Lower leg skin (tissue), 4 donors: ENCODE measurements at regions not wholly inside any gene's neighbourhood (a gene's known extent, or its start where the extent isn't known, plus 50 kb on each side); places are given as distances from the start of the nearest gene placed in this dataset.

Experiments
- DNase-seq, 2 donors: peaks; one replicate each; pipeline ENCODE4 v3.0.0-alpha.2; 2019; ENCODE audit warnings: low spot score in 2 of 2
- H3K4me3 ChIP-seq: fragments of 200-600 bp; sonication (generic); 2 replicates; pipeline ENCODE4 v1.5.1; 2017; ENCODE audit warnings: mild to moderate bottlenecking, low read depth; ENCODE audit not compliant: poor library complexity, severe bottlenecking
- POLR2A ChIP-seq, 2 donors: fragments of 450-650 bp; IDR thresholded peaks; one replicate each; pipeline ENCODE4 v1.6.1; 2016 to 2017; ENCODE audit warnings: antibody characterized with exemption in 2 of 2, mild to moderate bottlenecking in 1 of 2, moderate library complexity in 1 of 2
- WGBS, 2 donors: methylation state at CpG; one replicate each; pipeline ENCODE4 v1.1.5; 2018; 5-methylcytosine and 5-hydroxymethylcytosine counted together
- intact Hi-C: fragments of 100-400 bp; cut with DNase I; formaldehyde crosslinking; loops from one replicate; pipeline ENCODE4 v1.15.0; 2023; ENCODE audit warnings: low total_unique reads
- TF ChIP-seq, protein P1 (sequence below), 3 donors: fragments of 450-650 bp; IDR thresholded peaks; one replicate each; pipeline ENCODE4 v1.5.1; 2016; ENCODE audit warnings: antibody characterized with exemption in 3 of 3, mild to moderate bottlenecking in 3 of 3, moderate library complexity in 2 of 3

DNA sequence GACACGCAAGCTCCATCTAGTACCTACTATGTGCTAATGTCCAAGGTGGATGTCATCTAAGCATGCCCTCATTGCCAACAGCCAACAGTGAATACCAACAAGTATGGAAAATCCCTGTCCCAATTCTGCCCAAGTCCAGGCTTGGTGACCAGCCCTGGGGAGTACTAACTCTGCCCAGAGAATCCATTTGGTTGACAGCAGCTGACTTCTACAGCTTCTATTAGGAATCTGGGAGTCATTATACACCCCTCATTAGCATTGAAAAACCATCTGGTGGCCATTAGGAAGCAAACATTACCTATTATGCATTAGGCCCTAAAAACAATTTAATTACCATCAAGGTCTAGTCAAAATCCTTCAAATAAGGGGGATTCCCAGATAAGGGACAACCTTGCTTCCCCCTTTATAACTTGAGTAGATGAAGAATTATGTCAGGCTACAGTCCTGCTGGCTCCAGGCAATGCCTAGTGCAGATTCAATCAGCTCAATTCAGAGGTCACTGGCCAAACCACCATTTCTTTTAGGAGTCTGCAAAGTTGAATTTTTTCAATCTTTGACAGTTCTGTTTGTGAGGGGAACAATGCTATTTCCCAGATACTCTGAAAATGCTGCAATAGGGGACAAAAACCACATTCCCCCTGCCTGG is 228.0 kb upstream of the LDB2 start:
- no peak overlapping the region for H3K4me3 ChIP-seq
- no peak for DNase-seq
- TF ChIP-seq, protein P1, sequence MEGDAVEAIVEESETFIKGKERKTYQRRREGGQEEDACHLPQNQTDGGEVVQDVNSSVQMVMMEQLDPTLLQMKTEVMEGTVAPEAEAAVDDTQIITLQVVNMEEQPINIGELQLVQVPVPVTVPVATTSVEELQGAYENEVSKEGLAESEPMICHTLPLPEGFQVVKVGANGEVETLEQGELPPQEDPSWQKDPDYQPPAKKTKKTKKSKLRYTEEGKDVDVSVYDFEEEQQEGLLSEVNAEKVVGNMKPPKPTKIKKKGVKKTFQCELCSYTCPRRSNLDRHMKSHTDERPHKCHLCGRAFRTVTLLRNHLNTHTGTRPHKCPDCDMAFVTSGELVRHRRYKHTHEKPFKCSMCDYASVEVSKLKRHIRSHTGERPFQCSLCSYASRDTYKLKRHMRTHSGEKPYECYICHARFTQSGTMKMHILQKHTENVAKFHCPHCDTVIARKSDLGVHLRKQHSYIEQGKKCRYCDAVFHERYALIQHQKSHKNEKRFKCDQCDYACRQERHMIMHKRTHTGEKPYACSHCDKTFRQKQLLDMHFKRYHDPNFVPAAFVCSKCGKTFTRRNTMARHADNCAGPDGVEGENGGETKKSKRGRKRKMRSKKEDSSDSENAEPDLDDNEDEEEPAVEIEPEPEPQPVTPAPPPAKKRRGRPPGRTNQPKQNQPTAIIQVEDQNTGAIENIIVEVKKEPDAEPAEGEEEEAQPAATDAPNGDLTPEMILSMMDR (IDR thresholded peaks at IDR 0.05) = no peak
- TF ChIP-seq POLR2A (IDR thresholded peaks at IDR 0.05) = no peak
- WGBS, 2 donors = 88 to 91% methylated on average over 1 of the region's 1 CpG
- intact Hi-C loops = no loop called here

DNA sequence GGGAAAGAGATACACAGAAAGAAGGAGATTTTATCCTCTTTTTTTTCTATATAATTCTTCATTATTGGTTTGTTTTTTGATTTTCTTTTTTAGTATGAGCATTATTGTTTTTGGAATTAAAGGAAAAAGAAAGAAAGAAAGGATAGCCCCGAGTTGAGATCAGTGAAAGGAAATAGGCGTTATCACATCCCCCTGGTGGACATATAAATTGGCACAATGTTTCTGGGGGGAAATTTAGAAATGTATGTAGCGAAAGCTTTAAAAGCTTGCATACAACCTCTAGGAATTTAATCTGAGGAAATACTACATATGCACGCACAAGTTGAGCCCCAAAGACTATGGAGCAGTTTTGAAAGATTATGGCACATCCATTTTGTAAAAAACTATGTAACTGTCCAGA is 226.3 kb upstream of the LDB2 start:
- intact Hi-C loops = no loop called here
- 79 to 87% methylated on average over 4 of the region's 4 CpGs for WGBS, 2 donors
- no peak overlapping the region for H3K4me3 ChIP-seq
- TF ChIP-seq POLR2A (IDR thresholded peaks at IDR 0.05) = no peak
- TF ChIP-seq, protein P1 (IDR thresholded peaks at IDR 0.05) = no peak
- DNase-seq = no peak

DNA sequence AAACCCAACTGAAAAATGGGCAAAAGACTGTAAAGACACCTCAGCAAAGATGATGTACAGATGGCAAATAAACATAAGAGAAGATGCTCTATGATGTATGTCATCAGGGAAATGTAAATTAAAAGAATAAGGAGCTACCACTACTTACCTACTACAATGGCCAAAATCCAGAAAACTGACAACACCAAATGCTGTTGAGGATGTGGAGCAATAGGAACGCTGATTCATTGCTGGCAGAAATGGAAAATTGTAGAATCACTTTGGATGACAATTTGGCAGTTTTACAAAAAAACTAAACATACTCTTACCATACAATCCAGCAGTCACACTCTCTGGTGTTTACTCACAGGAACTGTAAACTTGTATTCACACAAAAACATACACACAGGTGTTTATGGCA is 222.3 kb upstream of the LDB2 start:
- TF ChIP-seq POLR2A (IDR thresholded peaks at IDR 0.05) = no peak
- TF ChIP-seq, protein P1 (IDR thresholded peaks at IDR 0.05) = no peak
- no peak overlapping the region for H3K4me3 ChIP-seq
- intact Hi-C loops = no loop called here
- no peak for DNase-seq
- WGBS, 2 donors = 90 to 94% methylated on average over 1 of the region's 1 CpG

DNA sequence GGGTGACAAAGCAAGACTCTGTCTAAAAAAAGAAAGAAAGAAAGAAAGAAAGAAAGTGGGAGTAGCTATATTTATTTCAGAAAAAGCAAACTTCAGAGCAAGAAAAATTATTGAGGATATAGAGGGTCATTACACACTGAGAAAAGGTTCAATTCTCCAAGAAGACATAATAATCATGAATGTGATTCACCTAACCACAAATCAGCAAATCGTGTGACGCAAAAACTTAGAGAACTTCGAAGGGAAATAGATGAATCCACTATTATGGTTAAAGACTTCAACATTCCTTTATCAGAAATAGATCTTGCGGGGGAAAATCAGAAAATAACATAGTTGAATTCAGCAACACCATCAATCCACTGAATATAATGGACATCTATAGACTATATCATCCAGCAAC is 219.3 kb upstream of the LDB2 start:
- WGBS, 2 donors = 90 to 95% methylated on average over 4 of the region's 4 CpGs
- intact Hi-C loops = no loop called here
- TF ChIP-seq, protein P1 (IDR thresholded peaks at IDR 0.05) = no peak
- no peak for TF ChIP-seq POLR2A (IDR thresholded peaks at IDR 0.05)
- DNase-seq = no peak
- no peak overlapping the region for H3K4me3 ChIP-seq

DNA sequence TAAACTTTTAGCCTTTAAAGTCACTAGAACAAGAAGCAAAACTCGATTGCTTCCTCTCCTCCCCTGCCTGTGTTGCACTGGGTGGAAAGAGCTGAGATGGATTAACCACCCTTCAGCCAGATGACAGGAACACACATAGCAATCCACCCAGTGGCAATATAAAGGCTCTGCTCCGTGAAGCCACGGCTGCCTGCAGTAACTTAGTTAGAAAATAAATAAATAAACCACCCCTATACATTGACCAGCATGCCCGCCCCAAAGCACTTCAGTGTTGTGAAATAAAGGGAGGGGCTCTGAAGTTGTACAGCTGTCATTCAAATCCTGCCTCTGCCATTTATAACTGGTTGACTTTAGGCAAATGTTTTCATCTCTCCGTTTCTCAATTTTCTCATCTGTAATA is 217.1 kb upstream of the LDB2 start:
- DNase-seq = no peak
- 69 to 73% methylated on average over 5 of the region's 5 CpGs for WGBS, 2 donors
- intact Hi-C loops = no loop called here
- TF ChIP-seq, protein P1 (IDR thresholded peaks at IDR 0.05) = no peak
- no peak for TF ChIP-seq POLR2A (IDR thresholded peaks at IDR 0.05)
- no peak overlapping the region for H3K4me3 ChIP-seq

DNA sequence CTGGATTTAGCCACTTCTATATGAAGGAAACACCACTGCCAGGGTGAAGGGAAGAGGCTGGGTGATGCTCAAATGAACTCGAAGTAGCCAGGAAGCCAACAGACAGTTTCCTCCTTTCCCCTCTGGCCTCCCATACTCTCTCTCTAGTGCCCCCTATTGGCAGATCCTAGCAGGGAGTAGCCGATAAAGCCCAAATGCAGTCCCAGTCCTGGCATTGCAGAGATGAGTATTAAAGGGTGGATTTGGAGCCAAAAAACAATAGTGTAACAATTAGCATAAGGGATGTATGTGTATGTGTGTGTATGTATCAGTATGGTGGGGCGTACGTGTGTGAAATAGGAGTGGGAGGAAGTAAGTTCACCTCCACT is 213.8 kb upstream of the LDB2 start:
- no peak overlapping the region for H3K4me3 ChIP-seq
- TF ChIP-seq POLR2A (IDR thresholded peaks at IDR 0.05) = no peak
- TF ChIP-seq, protein P1 (IDR thresholded peaks at IDR 0.05) = no peak
- no peak for DNase-seq
- WGBS, 2 donors = 49 to 57% methylated on average over 4 of the region's 4 CpGs
- intact Hi-C loops = no loop called here
